ENCODE measurements at regions not wholly inside any gene's neighbourhood (a gene's known extent, or its start where the extent isn't known, plus 50 kb on each side); places are given as distances from the start of the nearest gene placed in this dataset.

DNA sequence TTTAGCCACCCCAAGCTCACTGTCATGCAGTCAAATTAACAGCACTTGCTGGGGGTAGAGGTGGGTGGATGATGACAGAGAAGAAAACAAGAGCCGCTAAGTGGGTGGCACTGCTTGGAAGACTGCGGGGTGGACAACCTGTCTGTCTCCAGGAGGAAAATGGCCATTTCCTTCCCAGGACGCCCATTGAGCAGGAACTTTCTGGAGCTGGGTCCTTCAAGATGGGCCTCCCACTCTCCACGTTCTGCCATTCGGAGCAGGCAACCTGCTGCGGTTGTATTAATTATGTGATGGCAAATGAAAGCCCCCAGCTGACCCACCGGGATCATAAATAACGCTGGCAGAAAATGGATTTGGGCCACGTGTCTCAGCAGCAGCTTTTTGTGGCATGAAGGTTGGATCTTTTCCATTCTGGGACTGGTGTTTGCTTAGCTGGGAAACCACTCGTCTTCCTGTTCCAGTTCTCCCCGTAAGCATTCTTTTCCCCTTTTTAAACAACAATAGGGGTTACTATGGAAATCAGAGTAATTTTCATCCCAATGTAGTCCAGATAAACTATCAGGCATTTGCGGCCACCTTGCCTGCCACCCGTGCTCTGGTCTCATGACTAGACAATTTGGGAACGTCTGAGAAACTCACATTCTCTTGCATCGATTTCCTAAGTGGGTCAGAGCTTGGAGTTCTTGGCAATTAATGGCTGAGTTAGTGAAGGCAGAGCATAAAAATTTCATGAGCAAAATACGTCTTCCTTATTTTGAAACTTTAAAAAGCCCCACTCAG, 215.5 kb downstream of the ANKRD60 start:
- TF ChIP-seq, protein P1, sequence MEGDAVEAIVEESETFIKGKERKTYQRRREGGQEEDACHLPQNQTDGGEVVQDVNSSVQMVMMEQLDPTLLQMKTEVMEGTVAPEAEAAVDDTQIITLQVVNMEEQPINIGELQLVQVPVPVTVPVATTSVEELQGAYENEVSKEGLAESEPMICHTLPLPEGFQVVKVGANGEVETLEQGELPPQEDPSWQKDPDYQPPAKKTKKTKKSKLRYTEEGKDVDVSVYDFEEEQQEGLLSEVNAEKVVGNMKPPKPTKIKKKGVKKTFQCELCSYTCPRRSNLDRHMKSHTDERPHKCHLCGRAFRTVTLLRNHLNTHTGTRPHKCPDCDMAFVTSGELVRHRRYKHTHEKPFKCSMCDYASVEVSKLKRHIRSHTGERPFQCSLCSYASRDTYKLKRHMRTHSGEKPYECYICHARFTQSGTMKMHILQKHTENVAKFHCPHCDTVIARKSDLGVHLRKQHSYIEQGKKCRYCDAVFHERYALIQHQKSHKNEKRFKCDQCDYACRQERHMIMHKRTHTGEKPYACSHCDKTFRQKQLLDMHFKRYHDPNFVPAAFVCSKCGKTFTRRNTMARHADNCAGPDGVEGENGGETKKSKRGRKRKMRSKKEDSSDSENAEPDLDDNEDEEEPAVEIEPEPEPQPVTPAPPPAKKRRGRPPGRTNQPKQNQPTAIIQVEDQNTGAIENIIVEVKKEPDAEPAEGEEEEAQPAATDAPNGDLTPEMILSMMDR (conservative IDR thresholded peaks at IDR 0.05): no peak
- TF ChIP-seq ZFX (IDR thresholded peaks at IDR 0.05): no peak
